GM18858 (cell line): ENCODE measurements at regions not wholly inside any gene's neighbourhood (a gene's known extent, or its start where the extent isn't known, plus 50 kb on each side); places are given as distances from the start of the nearest gene placed in this dataset.
A peak's percentile ranks its signal among the peaks of the same experiment; 100 is the strongest.
"Not testable (repeated sequence)": the region's sequence is repeated elsewhere in the genome, so short reads cannot be mapped to it uniquely, and the experiment has no call there.

Source experiments
- ATAC-seq: cut with Tn5 transposase; IDR thresholded peaks from one replicate; pipeline ENCODE4 v1.9.1; 2021; ENCODE audit not compliant: unreplicated experiment

DNA sequence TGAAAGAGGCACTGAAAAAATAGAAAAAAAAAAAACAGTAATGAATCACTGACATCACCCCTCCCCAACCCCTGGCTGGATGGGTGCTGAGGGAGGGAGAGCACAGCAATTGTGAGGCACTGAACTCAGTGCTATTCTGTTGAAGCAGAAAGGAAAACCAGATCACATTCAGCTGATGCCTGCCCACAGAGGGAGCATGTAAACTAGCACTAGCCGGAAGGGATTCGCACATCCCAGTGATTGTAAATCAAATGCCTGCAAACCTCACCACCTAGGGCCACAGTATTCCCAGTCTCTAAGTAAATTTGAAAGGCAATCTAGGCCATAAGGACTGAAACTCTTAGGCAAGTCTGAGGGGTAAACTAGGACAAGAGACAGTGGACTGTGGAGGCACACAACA, 772.0 kb upstream of the CCDC179 start:
- ATAC-seq = no peak

DNA sequence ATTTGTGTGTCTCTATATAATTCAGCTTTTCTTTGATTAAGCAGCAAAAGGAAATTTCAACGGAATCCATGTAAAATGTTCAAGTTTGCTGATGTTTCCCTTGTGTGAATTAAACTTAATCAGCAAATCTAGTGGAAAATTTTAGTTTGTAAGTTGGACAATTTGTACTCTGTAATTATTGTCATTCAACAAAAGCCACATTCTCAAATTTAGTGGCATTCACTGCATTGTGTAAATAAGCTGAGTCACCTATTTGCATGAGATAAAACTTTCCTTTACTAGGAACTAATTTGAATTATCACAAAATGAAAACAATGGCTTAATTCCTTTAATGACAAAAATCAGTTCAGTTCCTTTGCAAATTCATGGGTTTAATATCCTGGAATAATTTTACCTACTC, 784.2 kb upstream of the CCDC179 start:
- no peak for ATAC-seq

DNA sequence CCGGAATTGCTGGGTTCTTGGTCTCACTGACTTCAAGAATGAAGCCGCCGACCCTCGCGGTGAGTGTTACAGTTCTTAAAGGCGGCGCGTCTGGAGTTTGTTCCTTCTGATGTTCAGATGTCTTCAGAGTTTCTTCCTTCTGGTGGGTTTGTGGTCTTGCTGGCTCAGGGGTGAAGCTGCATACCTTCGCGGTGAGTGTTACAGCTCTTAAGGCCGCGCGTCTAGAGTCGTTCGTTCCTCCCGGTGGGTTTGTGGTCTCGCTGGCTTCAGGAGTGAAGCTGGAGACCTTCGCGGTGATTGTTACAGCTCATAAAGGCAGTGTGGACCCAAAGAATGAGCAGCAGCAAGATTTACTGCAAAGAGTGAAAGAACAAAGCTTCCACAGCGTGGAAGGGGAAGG, 792.1 kb upstream of the CCDC179 start:
- ATAC-seq = not testable (repeated sequence)

DNA sequence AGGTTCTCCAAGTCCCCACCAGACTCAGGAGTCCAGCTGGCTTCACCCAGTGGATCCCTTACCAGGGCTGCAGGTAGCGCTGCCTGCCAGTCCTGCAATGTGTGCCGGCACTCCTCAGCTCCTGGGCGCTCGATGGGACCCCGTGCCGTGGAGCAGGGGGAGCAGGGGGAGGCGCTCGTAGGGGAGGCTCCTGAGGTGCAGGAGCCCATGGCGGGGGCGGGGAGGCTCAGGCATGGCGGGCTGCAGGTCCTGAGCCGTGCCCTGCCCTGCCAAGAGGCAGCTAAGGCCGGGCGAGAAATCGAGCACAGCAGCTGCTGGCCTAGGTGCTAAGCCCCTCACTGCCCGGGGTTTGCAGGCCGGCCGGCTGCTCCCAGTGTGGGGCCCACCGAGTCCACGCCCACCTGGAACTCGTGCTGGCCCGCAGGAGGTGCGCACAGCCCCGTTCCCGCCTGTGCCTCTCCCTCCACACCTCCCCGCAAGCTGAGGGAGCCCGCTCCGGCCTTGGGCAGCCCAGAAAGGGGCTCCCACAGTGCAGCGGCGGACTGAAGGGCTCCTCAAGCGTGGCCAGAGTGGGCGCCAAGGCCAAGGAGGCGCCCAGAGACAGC, 792.9 kb upstream of the CCDC179 start:
- ATAC-seq = no peak

DNA sequence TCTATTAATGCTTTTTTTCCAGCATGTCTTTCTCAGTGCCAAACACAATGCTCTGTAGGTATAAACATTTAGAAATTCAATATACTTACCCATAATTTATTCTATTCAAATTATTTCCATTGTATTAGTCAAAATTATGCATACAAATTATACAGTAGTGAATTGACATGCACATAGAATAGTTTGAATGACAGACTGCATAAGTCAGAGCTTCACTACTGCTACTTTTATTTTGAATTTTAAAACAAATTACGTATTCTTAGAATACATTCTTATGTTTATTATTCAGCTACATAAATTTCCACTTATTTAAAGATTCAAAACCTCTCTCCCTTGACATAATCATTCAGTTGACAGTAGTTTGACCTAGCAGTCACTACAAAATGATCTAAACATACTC, 808.0 kb upstream of the CCDC179 start:
- ATAC-seq = no peak

DNA sequence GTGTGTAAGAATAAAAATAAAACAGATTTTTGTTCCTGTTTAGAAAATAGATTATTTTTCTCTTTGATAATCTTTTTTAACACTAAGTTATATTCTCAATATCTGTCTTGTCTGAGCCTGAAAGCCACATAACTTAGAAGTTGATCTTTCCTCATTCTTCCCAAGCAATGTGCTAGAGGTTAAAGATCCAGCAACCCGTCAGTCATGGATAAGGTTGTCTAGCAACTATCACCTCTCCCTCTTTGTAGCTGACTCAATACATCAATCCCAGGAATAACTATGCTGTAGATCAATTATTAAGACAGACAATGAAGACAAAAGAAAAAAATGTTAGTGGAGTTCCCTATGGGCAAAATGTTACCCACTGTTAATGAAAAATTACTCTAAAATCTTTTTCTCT, 813.1 kb upstream of the CCDC179 start:
- no peak for ATAC-seq

DNA sequence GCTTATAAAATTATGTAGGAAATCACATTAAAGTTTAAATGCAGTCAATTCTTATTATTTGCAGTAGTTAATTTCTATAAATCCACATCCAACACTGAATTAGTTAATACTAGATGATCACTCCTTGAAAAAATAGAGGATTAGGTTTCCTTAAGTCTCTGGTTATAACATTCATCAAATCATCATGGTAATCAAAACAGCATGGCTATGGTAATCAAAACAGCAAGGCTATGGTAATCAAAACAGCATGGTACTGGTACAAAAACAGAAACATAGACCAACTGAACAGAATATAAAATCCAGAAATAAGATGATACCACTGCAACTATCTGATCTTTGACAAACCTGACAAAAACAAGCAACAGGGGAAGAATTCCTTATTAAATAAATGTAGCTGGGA, 814.6 kb upstream of the CCDC179 start:
- ATAC-seq = no peak

DNA sequence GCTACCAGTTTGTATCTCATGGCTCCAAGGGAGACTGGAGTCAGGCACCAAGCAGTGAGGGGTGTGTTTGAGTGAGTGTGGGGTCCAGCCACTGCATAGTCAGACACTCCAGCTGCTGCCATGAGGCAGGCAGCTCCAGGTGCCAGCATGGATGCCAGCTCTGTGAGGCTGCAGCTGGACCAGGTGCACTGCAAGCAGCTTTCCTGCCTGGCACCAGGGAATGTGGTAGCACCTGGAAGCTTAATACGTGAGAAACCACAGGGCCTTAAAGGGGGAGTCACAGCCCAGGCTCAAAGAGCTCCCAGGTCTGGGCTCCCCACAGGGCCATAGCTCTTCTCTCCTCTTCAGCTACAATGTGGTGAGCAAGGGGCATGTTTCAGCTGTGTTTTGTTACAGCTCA, 817.8 kb upstream of the LUZP2 start:
- ATAC-seq = no peak

DNA sequence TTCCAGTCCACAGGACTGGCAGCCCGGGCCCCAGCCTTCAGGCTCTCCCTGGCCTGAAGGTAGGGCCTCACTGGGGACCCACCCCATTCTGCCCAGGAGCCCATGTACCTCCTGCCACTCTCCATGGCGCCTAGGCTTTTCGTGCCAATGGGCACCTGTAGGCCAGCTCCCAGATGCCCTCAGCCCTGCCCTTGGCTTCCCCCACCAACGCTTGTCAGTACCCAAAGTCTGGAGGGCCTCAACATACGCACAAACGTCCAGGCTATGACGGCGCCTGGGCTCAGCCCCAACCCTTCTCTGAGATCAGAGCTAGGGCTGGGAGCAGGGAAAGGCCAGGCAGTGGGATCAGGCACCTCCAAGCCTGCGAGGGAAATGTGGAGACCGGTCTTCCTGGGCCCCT, 816.9 kb upstream of the LUZP2 start:
- no peak for ATAC-seq

DNA sequence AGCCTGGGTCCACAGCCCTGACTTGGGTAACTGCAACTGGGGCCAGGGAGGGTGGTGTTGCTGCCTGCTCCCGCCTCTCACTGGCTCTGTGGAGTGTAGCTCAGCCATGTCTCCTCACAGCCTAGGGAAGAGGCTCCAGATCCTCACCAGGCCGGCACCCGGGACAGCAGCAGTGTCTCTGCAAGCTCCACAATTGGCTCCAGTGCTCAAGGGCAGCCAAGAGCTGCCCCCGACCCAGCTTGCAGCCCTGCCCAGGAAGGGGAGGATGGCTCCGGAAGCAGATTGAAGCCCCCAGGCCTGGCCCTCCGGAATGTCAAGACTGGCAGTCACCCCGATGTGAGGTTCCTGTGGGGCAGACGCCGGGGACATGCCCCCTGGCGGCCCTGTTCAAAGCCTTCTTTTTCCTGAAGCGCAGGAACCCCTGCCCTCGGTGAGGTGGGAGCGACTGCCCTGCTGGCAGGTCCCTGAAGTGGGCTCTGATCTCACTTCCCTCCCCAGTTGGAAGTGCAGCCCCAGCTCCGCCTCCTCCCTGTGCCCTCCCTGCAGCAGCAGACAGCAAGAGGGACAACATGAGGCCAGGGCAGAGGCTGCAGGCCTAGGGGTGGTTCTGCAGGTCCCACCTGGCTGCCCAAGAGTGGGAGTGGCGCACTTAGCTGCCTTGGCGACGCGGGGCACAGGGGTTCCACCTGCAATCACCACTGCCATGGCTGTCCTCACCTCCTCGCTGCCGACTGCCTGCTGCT, 816.2 kb upstream of the LUZP2 start:
- no peak for ATAC-seq

DNA sequence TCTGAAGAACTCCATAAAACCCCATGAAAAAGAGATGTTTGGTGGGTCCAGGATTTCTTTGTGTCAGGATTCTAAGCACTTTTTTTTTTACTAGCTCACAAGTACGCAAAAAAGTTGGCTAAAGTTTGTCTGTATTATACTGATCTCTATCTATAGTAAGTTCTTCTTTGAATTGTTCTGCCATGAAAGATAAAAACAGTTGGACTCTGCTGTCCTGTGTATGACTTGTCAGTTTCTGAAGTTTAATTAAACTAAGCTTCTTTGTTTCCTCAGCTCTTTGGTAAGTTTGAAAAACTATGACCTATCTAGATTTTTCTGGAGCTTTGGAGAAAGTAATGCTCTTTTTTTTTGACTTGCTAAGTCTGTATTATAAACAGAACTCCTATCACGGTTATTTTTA, 812.2 kb upstream of the LUZP2 start:
- ATAC-seq = no peak

DNA sequence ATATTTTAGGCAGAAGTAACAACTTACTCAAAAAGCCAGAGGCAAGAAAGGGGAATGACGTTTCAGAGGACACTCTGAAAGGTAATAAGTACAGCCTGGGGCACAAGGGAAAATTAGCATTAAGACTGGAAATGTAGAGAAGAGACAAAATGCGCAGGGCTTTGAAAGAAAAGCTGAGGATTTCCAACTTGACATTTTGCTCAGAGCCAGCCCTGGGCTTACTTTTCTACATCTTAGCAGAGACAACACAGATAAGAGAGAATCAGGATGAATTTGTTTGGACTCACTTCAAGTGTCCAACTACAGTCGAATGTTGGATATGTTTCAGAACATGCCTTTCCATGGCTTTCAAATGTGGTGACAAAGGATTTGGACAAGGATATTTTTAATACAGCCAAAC, 808.9 kb upstream of the LUZP2 start:
- ATAC-seq = no peak

DNA sequence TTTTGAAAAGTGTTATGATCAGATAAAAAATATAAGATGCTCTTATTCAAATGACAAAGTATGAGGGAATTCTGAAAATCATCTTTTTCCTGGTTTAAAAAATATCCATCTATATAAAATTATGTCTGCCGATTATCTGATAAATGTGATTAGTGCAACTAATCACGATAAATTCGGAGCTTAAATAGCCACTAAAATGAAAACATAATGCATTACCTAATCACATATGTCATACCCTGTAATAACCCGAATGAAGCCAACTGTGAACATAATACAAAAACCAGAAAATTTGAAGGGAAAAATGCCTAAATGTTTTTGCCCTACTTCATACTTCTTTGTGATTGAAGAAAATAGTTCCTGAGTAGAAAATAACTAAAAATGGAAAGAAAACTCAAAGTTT, 808.4 kb upstream of the LUZP2 start:
- no peak for ATAC-seq

DNA sequence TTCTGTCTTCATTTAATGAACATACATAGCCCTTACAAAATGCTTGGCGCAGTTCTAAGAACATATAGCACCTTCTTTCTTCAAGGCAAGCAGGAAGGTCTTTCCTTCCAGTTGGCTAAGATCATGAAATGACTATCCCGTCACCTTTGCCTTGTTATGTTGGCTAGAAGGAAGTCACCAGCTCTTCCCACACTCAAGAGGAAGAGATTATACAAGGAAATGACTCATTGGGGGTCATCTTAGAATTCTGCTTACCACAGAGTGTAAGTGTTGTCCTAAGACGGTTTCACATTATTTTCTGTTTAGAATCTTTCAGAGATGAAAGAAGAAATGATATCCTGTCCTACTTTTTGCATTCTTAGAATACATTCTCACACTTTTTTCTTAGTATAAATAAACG, 808.0 kb upstream of the LUZP2 start:
- ATAC-seq = no peak

DNA sequence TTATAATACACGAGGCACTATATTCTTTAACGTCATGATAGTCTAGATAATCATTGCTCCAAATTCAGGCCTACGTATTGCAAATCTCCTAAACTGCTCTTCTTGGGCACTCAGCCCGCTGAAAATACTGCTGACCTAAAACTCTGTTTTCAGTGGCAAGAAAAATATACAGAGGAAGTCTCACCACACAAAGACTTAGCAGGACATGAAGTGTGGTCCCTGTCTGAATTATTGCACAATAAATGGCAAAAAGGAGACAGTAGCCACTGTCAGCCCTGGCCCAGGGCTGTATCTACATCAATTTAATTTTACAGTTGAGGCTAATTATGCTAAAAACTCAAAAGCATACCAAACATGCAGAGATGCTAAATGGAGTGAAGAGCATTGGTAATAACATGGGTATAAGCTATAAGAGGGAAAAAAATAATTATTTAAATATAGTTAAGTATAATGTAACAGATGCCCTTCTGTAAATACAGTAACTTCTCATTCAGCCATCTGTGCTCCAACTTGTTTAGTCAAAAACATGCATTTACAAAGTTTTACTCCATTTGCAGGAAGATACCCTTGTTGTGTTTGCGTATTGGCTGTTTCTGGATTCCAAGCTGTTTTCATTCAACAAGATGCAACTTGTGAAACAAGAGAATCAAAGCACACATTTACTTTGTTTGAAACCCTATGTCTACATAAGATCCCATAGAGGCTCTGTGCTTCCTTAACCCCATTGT, 800.0 kb upstream of the LUZP2 start:
- ATAC-seq = no peak

DNA sequence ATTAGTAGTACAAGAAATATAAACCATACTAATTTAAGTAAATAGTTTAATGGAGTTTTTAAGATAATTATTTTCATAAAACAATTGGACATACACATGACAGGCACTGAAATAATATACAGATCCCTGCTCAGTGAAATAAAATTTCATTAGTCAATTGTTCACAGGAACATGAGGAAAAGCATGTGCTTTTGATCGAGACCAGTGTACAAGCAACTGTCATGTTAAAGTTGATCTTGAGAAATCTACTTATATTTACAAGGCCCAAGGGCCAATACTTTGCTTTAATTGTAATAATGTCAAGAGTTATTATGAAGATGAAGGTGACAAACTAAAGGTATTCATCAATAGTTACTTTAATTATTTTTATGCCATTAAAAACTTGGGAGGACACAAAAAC, 792.7 kb upstream of the LUZP2 start:
- no peak for ATAC-seq

DNA sequence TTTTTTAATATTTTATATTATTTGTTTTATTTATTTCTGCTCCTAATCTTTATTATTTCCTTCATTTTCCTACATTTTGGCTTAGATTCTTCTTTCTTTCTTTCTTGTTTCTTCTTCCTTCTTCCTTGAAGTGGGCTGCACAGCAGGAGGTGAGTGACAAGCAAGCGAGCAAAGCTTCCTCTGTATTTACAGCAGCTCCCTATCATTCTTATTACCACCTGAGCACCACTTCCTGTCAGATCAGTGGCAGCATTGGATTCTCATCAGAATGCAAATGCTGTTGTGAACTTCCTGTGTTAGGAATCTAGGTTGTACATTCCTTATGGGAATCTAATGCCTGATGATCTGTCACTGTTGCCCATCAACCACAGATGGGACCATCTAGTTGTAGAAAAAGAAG, 784.9 kb upstream of the LUZP2 start:
- ATAC-seq = no peak

DNA sequence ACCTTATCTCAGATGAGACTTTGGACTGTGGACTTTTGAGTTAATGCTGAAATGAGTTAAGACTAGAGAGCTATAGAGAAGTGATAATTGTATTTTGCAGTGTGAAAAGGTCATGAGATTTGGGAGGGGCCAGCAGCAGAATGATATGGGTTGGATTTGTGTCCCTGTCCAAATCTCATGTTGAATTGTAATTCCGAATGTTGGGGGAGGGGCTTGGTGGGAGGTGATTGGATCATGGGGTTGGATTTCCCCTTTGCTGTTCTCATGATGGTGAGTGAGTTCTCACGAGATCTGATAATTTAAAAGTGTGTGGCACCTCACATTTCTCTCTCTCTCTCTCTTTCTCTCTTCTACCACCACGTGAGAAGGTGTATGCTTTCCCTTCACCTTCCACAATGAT, 777.8 kb upstream of the LUZP2 start:
- ATAC-seq = no peak

DNA sequence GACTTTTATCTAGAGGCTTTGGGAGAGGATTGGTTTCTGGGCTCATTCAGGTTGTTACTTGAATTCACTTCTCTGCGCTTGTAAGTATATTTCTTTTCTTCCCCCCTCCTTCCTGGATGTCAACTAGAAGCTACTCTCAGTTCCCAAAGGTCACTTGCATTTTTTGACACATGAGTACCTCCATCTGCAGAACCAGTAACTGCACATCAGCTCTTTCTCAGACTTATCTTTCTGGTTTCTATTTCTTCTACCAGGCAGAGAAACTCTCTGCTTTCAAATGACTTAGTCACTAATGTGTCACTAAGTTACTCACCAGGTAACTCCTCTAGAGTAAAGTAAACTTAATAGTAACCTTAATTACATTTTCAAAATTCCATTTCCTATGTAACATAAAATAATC, 773.0 kb upstream of the LUZP2 start:
- ATAC-seq = peak; percentile 73

DNA sequence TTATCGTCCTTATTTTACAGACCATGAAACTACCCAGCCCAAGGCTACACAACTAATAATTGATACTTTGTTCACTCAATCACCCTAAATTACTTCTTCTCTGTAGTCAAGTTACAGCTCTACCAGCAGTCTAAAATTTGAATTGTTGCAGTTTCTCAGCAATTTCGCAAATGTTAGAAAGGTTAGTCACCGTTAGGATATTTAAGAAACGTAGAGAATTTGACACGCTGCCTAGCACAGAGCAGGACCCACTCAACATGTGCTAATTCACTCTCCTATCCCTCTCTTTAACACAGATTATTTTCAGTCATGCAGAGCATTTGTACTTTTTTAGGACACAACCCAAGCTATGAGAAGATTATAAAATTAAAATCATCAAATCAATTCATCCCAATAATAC, 771.1 kb upstream of the LUZP2 start:
- ATAC-seq = no peak

DNA sequence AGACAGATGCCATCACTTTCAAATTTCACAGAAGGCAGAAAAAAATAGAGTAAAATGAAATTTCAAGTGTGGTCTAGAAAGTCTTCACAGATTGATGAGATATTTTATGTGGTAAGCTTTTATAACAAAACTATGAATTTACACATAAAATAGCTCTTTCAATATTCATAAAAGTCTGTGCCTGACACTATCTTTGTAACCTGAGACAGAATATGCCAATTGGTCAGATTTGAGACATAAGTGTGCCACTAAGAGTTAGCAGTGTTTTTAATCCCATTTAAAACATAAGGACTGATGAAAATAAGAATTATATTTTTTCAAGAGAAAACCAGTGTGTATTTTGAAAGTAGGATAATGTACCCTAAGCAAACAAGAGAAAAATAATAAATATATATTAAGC, 769.5 kb upstream of the LUZP2 start:
- ATAC-seq = no peak

DNA sequence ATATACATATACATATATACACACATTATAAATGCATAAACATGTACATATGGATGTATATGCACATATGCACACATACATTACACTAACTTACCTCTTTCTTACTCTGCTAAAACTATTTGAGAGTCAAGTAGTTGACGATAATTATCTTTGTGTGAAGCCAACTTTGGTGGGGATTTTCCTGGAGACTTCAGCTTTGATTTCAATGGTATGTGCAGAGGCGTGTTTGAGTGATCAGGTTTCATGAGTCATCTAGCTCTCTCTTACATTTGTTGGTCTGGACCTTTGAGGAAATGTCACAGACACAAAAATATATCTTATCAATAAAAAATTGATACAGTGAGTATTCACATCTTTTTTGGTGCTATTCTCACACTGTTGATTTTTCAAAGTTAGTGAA, 769.1 kb upstream of the LUZP2 start:
- no peak for ATAC-seq
